Thyroid gland (tissue), 4 donors: ENCODE measurements at regions not wholly inside any gene's neighbourhood (a gene's known extent, or its start where the extent isn't known, plus 50 kb on each side); places are given as distances from the start of the nearest gene placed in this dataset.

Experiments
- DNase-seq, 2 donors: peaks; one replicate each; pipeline ENCODE4 v3.0.0-alpha.2; 2019
- H3K27ac ChIP-seq, 3 donors: fragments of 200-600 bp; sonication (generic); 1 replicate in 2 of 3; 2 replicates in 1 of 3; pipeline ENCODE4 v1.5.1; 2016 to 2019; ENCODE audit warnings: mild to moderate bottlenecking in 1 of 3, moderate library complexity in 1 of 3
- H3K27me3 ChIP-seq: fragments of 200-600 bp; sonication (generic); one replicate; pipeline ENCODE4 v1.5.1; 2019
- H3K36me3 ChIP-seq, 2 donors: fragments of 200-600 bp; sonication (generic); one replicate each; pipeline ENCODE4 v1.5.1; 2016 to 2019
- H3K4me1 ChIP-seq, 2 donors: fragments of 200-600 bp; sonication (generic); one replicate each; pipeline ENCODE4 v1.5.1; 2017 to 2019
- H3K4me3 ChIP-seq, 3 donors: fragments of 200-600 bp; sonication (generic); replicated peaks in 1 of 3; 1 replicate in 2 of 3; 2 replicates in 1 of 3; pipeline ENCODE4 v1.5.1; 2016; ENCODE audit warnings: mild to moderate bottlenecking in 1 of 3
- H3K9me3 ChIP-seq: fragments of 200-600 bp; sonication (generic); one replicate; pipeline ENCODE4 v1.5.1; 2017
- CTCF ChIP-seq, 6 experiments: fragments of 200-600 bp in 3 of 6; fragments of 450-650 bp in 3 of 6; sonication (generic) in 3 of 6; IDR thresholded peaks; one replicate each; pipeline ENCODE4 v1.5.1; 2016 to 2019; ENCODE audit warnings: antibody characterized with exemption in 6 of 6, mild to moderate bottlenecking in 2 of 6, inconsistent platforms in 1 of 6, moderate library complexity in 1 of 6
- POLR2A ChIP-seq, 2 donors: fragments of 450-650 bp; IDR thresholded peaks; one replicate each; pipeline ENCODE4 v1.6.1; 2017; ENCODE audit warnings: antibody characterized with exemption in 2 of 2, mild to moderate bottlenecking in 2 of 2, moderate library complexity in 1 of 2
- WGBS, 2 donors: methylation state at CpG; one replicate each; pipeline ENCODE4 v1.1.5; 2017; 5-methylcytosine and 5-hydroxymethylcytosine counted together
- intact Hi-C: fragments of 100-400 bp; cut with DNase I; formaldehyde crosslinking; loops from one replicate; pipeline ENCODE4 v1.15.1; 2023

GRCh38 chr18:71966791-71967190 lies 577.4 kb downstream of the CBLN2 start:
- H3K27me3 ChIP-seq: no peaks in the 10 kb centered on the region
- TF ChIP-seq CTCF (IDR thresholded peaks at IDR 0.05) (no peak), POLR2A (IDR thresholded peaks at IDR 0.05) (no peak)

GRCh38 chr18:71958605-71959004 lies 585.5 kb downstream of the CBLN2 start:
- no peaks in the 10 kb centered on the region for H3K36me3 ChIP-seq
- H3K4me3 ChIP-seq: no peak overlapping the region
- WGBS, 2 donors: 67 to 78% methylated on average over 2 of the region's 2 CpGs
- no peak overlapping the region for H3K27ac ChIP-seq
- H3K9me3 ChIP-seq: no peaks in the 10 kb centered on the region
- intact Hi-C loops: no loop called here
- DNase-seq: no peak
- no peaks in the 10 kb centered on the region for H3K27me3 ChIP-seq
- TF ChIP-seq POLR2A (IDR thresholded peaks at IDR 0.05): no peak
- no peak for TF ChIP-seq CTCF (IDR thresholded peaks at IDR 0.05)
- H3K4me1 ChIP-seq: no peaks in the 10 kb centered on the region

More at GRCh38 chr18:71966791-71967190, 577.4 kb downstream of the CBLN2 start:
- Histone ChIP-seq H3K9me3 (no peaks in the 10 kb centered on the region), H3K36me3 (no peaks in the 10 kb centered on the region), H3K4me1 (no peaks in the 10 kb centered on the region), H3K27ac (no peak overlapping the region), H3K4me3 (no peak overlapping the region)
- no peak for DNase-seq
- intact Hi-C loops: no loop called here

GRCh38 chr18:71951001-71951400 lies 593.1 kb downstream of the CBLN2 start:
- no peaks in the 10 kb centered on the region for H3K4me1 ChIP-seq
- no peaks in the 10 kb centered on the region for H3K36me3 ChIP-seq
- intact Hi-C loops: no loop called here
- no peaks in the 10 kb centered on the region for H3K9me3 ChIP-seq
- 67 to 69% methylated on average over 6 of the region's 6 CpGs for WGBS, 2 donors
- DNase-seq: no peak
- TF ChIP-seq CTCF (IDR thresholded peaks at IDR 0.05) (no peak), POLR2A (IDR thresholded peaks at IDR 0.05) (no peak)
- no peak overlapping the region for H3K27ac ChIP-seq
- no peak overlapping the region for H3K4me3 ChIP-seq
- no peaks in the 10 kb centered on the region for H3K27me3 ChIP-seq

- DNase-seq: no peak
- Histone ChIP-seq H3K36me3 (no peaks in the 10 kb centered on the region), H3K27ac (no peak overlapping the region), H3K4me3 (no peak overlapping the region), H3K27me3 (no peaks in the 10 kb centered on the region), H3K9me3 (no peaks in the 10 kb centered on the region), H3K4me1 (no peaks in the 10 kb centered on the region)
- TF ChIP-seq POLR2A (IDR thresholded peaks at IDR 0.05): no peak
- TF ChIP-seq CTCF (IDR thresholded peaks at IDR 0.05): no peak
- 62 to 70% methylated on average over 1 of the region's 1 CpG for WGBS, 2 donors
- intact Hi-C loops: no loop called here
Observed at GRCh38 chr18:71942433-71942832, 601.7 kb downstream of the CBLN2 start.

- DNase-seq: no peak
- Histone ChIP-seq H3K27ac (no peak overlapping the region), H3K27me3 (no peaks in the 10 kb centered on the region), H3K36me3 (no peaks in the 10 kb centered on the region), H3K4me3 (no peak overlapping the region), H3K4me1 (no peaks in the 10 kb centered on the region), H3K9me3 (no peaks in the 10 kb centered on the region)
- no peak for TF ChIP-seq POLR2A (IDR thresholded peaks at IDR 0.05)
- no peak for TF ChIP-seq CTCF (IDR thresholded peaks at IDR 0.05)
- intact Hi-C loops: no loop called here
Observed at GRCh38 chr18:71939483-71939882, 604.7 kb downstream of the CBLN2 start.
